ENCODE measurements at regions not wholly inside any gene's neighbourhood (a gene's known extent, or its start where the extent isn't known, plus 50 kb on each side); places are given as distances from the start of the nearest gene placed in this dataset.
"Not testable (repeated sequence)": the region's sequence is repeated elsewhere in the genome, so short reads cannot be mapped to it uniquely, and the experiment has no call there.

- no peak for DNase-seq (ENCODE audit: extremely low read depth in 1 of 2, low read depth in 1 of 2)
These were observed 566.3 kb downstream of the MAT2B start for GRCh38 chr5:164071671-164072070.

- no peak for DNase-seq (ENCODE audit: extremely low read depth in 1 of 2, low read depth in 1 of 2)
These were observed 567.7 kb downstream of the MAT2B start for GRCh38 chr5:164073081-164073480.

- no peak for DNase-seq (ENCODE audit: extremely low read depth in 1 of 2, low read depth in 1 of 2)
These were observed 571.1 kb downstream of the MAT2B start for GRCh38 chr5:164076556-164076955.

DNA sequence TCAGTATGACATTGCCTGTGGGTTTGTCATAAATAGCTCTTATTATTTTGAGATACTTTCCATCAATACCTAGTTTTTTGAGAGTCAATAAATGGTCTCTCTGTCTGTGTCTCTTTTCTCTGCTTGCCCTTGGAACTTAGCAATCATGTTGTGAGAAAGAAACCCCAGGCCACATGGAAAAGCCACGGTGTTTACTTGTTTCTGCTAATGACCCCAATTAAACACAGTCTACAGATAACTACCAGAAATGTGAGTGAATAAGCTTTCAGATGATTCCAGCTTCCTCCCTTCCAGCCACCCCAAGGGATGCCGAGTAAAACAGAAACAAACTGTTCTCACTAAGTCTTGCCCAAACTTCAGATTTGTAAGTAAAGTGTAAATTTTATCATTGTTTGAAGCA is 584.9 kb downstream of the MAT2B start:
- DNase-seq (ENCODE audit: extremely low read depth in 1 of 2, low read depth in 1 of 2), result no peak

- no peak for DNase-seq (ENCODE audit: extremely low read depth in 1 of 2, low read depth in 1 of 2)
These were observed 586.4 kb downstream of the MAT2B start for GRCh38 chr5:164091836-164092235.

GRCh38 chr5:164094291-164094690 is 588.9 kb downstream of the MAT2B start:
- no peak for DNase-seq (ENCODE audit: extremely low read depth in 1 of 2, low read depth in 1 of 2)

- DNase-seq (ENCODE audit: extremely low read depth in 1 of 2, low read depth in 1 of 2), result no peak
These were observed 592.3 kb downstream of the MAT2B start for GRCh38 chr5:164097749-164098148.

DNA sequence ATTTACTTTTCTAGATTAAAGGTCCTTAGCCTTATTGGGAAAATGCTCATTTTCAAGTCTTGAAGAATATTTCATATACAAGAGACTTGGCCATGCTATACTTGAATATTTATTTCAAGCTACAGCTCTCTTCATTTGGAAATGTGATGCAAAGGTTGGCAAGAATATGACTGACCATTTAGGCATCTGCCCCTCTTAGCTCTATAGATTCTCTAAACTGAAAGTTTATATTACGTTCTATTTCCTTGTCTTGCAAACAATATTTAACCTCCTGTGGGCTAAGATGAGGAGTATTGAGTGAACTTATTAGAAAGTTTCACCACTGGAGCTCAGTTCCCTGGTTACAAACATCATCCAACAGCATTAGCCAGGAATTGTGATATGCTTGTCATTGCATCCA is 593.1 kb downstream of the MAT2B start:
- DNase-seq (ENCODE audit: extremely low read depth in 1 of 2, low read depth in 1 of 2), result no peak

DNA sequence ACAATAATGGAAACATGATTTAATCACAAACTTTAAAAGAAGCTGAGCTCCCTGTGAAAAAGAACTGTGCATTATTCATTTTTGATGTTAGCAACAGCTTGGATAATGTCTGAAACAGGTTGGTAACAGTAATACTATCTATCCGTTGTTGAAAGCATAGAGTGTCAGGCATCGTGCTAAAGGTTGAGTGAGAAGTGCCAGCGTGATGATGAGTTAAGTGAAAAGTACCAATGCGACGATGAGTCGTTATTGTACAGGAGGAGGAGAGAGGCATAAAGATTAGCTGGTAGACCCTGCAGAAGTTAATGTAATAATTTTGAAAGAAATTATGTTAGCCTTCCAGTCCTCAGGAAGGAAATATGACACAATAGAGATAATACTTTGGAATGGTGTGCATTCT is 593.6 kb downstream of the MAT2B start:
- DNase-seq (ENCODE audit: extremely low read depth in 1 of 2, low read depth in 1 of 2), result no peak

GRCh38 chr5:164115420-164115819 is 610.0 kb downstream of the MAT2B start:
- DNase-seq (ENCODE audit: extremely low read depth in 1 of 2, low read depth in 1 of 2), result no peak

GRCh38 chr5:164119806-164120447 is 614.5 kb downstream of the MAT2B start:
- DNase-seq (ENCODE audit: extremely low read depth in 1 of 2, low read depth in 1 of 2), result no peak

- no peak for DNase-seq (ENCODE audit: extremely low read depth in 1 of 2, low read depth in 1 of 2)
These were observed 622.1 kb downstream of the MAT2B start for GRCh38 chr5:164127527-164127926.

DNA sequence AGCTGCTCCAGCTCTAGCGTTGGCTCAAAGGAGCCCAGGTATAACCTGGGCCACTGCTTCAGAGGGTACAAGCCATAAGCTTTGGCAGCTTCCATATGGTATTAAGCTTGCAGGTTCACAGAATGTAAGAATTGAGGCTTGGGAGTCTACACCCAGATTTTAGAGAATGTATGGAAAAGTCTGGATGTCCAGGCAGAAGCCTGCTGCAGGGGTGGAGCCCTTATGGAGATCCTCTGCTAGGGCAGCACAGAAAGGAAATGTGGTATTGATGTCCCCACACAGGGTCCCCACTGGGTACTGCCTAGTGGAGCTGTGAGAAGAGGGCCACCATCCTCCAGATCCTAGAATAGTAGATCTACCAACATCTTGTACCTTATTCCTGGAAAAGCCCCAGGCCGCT is 626.9 kb downstream of the MAT2B start:
- DNase-seq (ENCODE audit: extremely low read depth in 1 of 2, low read depth in 1 of 2), result no peak

DNA sequence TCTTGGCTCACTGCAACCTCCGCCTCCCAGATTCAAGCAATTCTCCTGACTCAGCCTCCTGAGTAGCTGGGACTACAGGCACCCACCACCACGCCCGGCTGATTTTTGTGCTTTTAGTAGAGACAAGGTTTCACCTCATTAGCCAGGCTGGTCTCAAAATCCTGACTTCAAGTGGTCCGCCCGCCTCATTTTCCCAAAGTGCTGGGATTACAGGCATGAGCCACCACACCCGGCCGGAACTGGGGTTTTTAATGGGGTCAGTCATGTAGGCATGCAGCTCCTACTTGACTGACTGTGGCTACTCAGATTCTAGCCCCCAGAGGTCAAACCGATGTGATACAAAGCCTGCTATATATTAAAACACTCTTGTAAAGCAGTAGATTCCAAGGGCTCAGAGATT is 631.7 kb downstream of the MAT2B start:
- no peak for DNase-seq (ENCODE audit: extremely low read depth in 1 of 2, low read depth in 1 of 2)

GRCh38 chr5:164139423-164139822 is 634.0 kb downstream of the MAT2B start:
- no peak for DNase-seq (ENCODE audit: extremely low read depth in 1 of 2, low read depth in 1 of 2)

- no peak for DNase-seq (ENCODE audit: extremely low read depth in 1 of 2, low read depth in 1 of 2)
These were observed 640.0 kb downstream of the MAT2B start for GRCh38 chr5:164145458-164145857.

DNA sequence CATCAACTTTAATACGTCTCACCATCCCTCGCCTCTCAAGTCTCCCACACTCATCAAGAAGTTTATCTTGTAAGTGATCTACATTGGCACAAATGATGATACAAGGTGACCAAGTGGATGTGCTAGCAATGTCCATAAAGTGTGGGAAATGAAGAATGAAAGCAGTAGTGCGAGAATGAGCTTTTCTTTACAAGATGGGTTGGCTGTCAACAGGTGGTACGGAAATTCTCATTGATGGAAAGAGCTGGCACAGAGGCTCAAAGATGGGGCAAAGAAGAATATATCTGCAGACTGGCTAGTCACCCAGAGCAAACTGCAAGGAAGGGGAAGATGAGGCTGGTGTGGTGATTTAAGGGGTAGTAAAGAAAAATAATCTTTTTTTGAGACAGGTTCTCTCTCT is 640.8 kb downstream of the MAT2B start:
- DNase-seq (ENCODE audit: extremely low read depth in 1 of 2, low read depth in 1 of 2), result no peak

- no peak for DNase-seq (ENCODE audit: extremely low read depth in 1 of 2, low read depth in 1 of 2)
These were observed 642.9 kb downstream of the MAT2B start for GRCh38 chr5:164148292-164148691.

- not testable (repeated sequence) for DNase-seq (ENCODE audit: extremely low read depth in 1 of 2, low read depth in 1 of 2)
These were observed 647.1 kb downstream of the MAT2B start for GRCh38 chr5:164152539-164152938.

DNA sequence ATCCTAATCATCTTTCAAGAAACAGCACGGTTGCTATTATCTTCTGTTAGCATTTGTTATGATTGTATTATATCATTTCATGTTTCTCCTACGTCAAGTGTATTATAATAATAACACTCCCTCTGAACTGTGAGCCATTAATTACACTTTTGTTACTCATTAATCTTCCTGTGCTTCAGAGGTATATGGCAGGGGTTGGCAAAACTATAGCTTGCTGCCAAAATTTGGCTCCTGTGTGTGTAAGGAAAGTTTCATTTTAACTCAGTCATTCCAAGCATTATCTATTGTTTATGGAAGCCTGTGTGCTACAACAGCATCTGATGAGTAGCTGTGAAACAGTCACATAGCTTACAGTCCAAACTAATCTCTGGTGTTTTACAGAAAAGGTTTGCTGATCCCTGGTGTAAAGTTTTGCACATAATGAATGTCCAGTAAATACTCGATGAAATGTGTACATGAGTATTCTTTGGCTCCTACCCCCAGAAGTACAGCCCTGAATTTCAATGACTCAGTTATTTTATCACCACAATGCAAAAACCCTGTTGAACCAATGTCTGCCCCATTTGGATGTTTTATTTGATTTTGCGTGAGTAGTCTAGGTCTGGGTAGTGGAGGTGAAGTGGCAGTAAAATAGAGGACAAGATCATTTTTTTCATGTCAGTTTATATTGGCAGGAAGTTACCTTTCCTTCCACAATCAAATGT is 648.2 kb downstream of the MAT2B start:
- DNase-seq (ENCODE audit: extremely low read depth in 1 of 2, low read depth in 1 of 2), result no peak

DNA sequence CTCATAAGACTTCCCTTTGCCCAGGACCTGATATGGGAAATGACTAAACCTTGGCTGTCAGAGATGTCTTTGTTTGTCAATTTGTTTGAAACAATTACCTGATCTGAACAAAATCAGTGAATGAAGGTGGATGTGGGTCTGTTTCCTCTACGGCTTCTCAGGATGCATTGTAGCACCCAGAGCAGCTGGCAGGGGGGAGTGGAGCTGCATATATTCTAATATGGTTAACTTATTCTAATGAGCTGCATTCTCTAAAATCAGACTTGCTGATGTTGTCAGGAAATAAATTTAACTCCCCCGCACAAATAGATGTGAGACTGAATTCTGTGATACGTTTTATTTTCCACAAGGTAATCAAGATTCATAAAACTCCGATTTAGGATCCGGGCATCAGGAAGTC is 665.4 kb downstream of the MAT2B start:
- DNase-seq (ENCODE audit: extremely low read depth in 1 of 2, low read depth in 1 of 2), result no peak

GRCh38 chr5:164175083-164175482 is 669.7 kb downstream of the MAT2B start:
- DNase-seq (ENCODE audit: extremely low read depth in 1 of 2, low read depth in 1 of 2), result no peak

GRCh38 chr5:164179406-164179805 is 674.0 kb downstream of the MAT2B start:
- DNase-seq (ENCODE audit: extremely low read depth in 1 of 2, low read depth in 1 of 2), result no peak
